Cardiac fibroblast (primary cell): ENCODE measurements at regions not wholly inside any gene's neighbourhood (a gene's known extent, or its start where the extent isn't known, plus 50 kb on each side); places are given as distances from the start of the nearest gene placed in this dataset.

Experiments used
- DNase-seq, 2 donors: peaks; one replicate each; pipeline versions ENCODE4 v3.0.0 to v3.0.0-alpha.2; 2010; ENCODE audit warnings: low read depth in 2 of 2
- H3K4me3 ChIP-seq, 2 donors: replicated peaks in 1 of 2; 1 replicate in 1 of 2; 2 replicates in 1 of 2; pipeline ENCODE4 v1.5.1; 2011; ENCODE audit warnings: low read depth in 2 of 2, low read length in 2 of 2, mild to moderate bottlenecking in 2 of 2, moderate library complexity in 1 of 2
- TF ChIP-seq, protein P1 (sequence below): IDR thresholded peaks from one replicate; pipeline ENCODE4 v1.5.1; 2011; ENCODE audit warnings: low read depth, mild to moderate bottlenecking, low read length, inconsistent platforms

DNA sequence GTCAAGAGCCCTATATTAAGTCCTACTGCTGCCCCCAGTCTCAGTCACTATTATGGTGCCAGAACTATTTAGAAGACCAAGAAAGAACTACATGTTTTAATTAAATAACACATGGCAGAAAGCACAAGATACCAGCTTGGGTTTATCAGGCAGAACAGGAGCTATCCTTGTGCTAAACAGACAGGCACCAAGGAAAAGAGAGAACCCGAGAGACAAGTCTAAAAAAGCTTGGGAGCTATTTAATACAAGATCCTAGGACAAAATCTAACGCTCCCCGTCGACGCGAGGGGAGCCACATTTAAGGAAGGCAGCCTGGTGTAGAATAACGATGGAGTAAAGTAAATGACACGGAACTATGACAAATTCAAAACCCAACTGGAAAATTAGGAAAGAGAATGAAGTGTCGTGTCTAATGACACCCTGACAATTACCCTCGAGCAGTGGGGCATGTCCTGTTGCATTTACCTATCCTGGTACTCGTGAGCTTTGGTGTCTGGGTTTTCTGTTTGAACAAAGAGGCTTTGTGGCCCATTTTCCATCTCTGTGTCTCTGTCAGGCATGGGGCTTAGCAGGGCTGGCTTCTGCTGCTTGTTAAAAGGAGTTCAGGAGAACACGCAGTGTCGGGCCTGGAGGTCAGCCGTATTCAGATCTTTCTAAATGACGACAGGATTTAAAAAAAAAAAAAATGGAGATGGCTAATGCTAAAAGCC, 140.6 kb downstream of the ETNK1 start:
- TF ChIP-seq, protein P1, sequence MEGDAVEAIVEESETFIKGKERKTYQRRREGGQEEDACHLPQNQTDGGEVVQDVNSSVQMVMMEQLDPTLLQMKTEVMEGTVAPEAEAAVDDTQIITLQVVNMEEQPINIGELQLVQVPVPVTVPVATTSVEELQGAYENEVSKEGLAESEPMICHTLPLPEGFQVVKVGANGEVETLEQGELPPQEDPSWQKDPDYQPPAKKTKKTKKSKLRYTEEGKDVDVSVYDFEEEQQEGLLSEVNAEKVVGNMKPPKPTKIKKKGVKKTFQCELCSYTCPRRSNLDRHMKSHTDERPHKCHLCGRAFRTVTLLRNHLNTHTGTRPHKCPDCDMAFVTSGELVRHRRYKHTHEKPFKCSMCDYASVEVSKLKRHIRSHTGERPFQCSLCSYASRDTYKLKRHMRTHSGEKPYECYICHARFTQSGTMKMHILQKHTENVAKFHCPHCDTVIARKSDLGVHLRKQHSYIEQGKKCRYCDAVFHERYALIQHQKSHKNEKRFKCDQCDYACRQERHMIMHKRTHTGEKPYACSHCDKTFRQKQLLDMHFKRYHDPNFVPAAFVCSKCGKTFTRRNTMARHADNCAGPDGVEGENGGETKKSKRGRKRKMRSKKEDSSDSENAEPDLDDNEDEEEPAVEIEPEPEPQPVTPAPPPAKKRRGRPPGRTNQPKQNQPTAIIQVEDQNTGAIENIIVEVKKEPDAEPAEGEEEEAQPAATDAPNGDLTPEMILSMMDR = no peak
- no peak overlapping the region for H3K4me3 ChIP-seq
- DNase-seq = no peak

GRCh38 chr12:22766911-22767420, 142.0 kb downstream of the ETNK1 start:
- TF ChIP-seq, protein P1 = no peak
- no peak for DNase-seq
- no peak overlapping the region for H3K4me3 ChIP-seq

- no peak overlapping the region for H3K4me3 ChIP-seq
- TF ChIP-seq, protein P1 = no peak
- DNase-seq = no peak
These were observed 156.4 kb downstream of the ETNK1 start for GRCh38 chr12:22781339-22781738.

DNA sequence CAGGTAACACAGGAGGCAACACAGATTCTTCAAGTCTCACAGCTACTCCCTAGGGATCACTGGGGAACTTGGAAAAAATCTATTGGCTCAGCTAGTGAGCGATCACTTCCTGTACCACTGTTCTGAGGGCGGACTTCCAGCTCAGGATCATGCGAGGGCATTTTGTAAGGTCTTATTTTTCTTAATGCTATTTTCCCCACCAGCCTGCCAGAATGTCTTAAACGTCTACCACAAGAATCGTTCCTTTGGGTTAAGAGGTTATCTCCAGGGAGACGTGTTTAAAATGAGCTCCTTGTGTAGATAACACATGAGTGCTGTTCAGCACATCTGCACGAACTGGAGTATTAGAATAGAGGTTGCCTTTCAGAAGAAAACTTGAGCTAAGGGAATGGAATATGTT, 162.6 kb downstream of the ETNK1 start:
- peak; percentile 0 to 36 for DNase-seq
- no peak overlapping the region for H3K4me3 ChIP-seq
- TF ChIP-seq, protein P1 = no peak

GRCh38 chr12:22788913-22789312, 163.9 kb downstream of the ETNK1 start:
- TF ChIP-seq, protein P1 = no peak
- no peak overlapping the region for H3K4me3 ChIP-seq
- no peak for DNase-seq

DNA sequence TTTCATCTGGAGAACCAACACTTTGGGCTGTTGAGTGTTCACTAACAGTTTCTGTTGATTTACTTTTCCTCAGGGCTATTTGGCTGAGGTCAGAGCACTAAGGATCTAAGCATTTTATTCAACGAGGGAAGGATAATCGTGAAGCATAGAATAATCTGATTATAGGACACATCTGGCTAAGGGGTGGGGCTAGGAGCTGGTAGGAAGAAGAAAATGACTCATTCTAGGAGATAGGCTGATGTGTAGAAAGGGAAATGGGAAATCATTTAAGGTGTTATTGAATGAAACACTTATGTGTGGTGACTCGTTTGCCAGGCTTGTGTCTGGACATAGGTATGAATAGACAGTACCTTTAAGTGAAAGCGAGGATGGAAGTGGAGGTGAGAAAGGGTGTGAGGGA, 167.2 kb downstream of the ETNK1 start:
- H3K4me3 ChIP-seq = no peak overlapping the region
- no peak for DNase-seq
- TF ChIP-seq, protein P1 = no peak
